HG03460 (cell line): ENCODE measurements at regions not wholly inside any gene's neighbourhood (a gene's known extent, or its start where the extent isn't known, plus 50 kb on each side); places are given as distances from the start of the nearest gene placed in this dataset.
"Not testable (repeated sequence)": the region's sequence is repeated elsewhere in the genome, so short reads cannot be mapped to it uniquely, and the experiment has no call there.

Experiments used
- ATAC-seq: cut with Tn5 transposase; IDR thresholded peaks from one replicate; pipeline ENCODE4 v1.9.1; 2021; ENCODE audit not compliant: unreplicated experiment

GRCh38 chr13:89136678-89137077 is 1465.5 kb downstream of the SLITRK5 start:
- no peak for ATAC-seq

DNA sequence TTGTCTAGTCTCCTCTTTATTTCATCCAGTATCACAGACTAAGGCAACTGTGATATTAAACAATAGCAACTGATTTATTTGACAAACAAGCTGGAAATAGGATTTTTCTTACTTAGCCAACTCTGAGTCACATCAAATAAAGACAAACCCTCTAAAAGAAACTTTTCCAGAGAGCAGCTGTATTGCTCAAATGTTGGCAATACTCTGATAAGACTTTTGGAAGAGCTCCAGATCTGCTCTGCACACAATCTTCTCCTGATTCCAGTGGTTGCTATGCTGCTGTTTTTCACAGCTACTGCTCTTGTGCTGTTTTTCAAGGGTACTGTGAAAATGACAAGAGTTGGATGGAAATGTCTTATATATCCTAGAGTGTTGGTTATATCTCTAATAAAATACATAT is 1479.2 kb downstream of the SLITRK5 start:
- no peak for ATAC-seq

- no peak for ATAC-seq
These were observed 1482.8 kb downstream of the SLITRK5 start for GRCh38 chr13:89153941-89154340.

- no peak for ATAC-seq
These were observed 1491.9 kb downstream of the SLITRK5 start for GRCh38 chr13:89163096-89163495.

DNA sequence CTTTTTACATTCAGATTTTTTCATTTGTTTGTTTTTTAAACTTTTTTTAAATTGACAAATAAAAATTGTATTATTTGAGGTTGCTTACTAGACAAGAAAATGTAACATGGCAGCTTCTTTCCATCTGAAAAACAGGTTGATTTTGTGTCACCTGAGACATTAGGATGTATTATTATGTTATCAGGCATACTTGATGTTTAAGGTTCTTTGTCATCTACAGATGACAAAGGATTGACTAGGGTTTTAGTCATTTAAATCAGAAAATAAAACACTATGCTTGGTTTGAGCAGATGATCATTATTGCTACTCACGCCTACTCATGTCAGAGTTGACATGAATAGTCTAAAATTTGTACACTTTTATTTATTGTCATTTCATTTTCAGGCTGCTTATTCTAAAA is 1494.5 kb downstream of the SLITRK5 start:
- no peak for ATAC-seq

DNA sequence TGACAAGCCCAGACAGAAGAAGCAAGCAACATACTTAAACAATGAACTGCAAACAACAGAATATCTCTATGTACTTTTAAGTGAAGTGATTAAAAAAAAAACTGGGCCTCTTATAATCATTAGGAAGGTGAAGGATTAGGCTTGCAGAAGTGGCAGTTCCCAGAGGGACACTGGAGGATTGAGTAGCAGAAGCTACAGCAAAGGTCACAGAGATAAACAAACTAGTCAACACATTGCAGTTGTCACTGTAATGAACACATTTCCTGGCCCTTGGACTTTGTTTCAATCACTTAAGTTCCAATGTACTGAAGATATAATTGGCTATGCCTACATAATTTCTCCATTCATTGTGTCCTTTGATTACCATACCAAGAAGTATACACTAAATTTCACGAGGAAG is 1498.8 kb downstream of the SLITRK5 start:
- no peak for ATAC-seq

GRCh38 chr13:89181041-89181440 is 1509.9 kb downstream of the SLITRK5 start:
- no peak for ATAC-seq

GRCh38 chr13:89199138-89199537 is 1528.0 kb downstream of the SLITRK5 start:
- no peak for ATAC-seq

DNA sequence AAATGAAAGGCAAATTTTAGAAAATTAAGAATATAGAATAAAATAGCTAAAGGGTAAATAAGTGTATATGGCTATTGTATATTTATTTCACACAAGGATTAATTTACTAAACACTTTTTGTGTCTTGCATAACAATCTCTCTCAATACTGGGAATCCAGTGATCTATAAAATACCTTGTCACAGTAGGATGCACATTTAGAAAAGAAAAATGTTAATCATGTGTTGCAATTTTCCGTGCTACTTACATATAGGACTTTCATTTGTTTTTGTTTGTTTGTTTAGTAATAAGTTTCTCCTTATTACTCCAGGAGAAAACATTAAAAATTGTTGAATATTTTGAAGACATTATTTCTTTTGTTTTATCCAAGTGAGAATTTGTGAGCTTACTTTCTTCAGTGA is 1533.3 kb downstream of the SLITRK5 start:
- no peak for ATAC-seq

- no peak for ATAC-seq
These were observed 1534.8 kb downstream of the SLITRK5 start for GRCh38 chr13:89205856-89206520.

- no peak for ATAC-seq
These were observed 1541.0 kb downstream of the SLITRK5 start for GRCh38 chr13:89212186-89212585.

- no peak for ATAC-seq
These were observed 1543.0 kb downstream of the SLITRK5 start for GRCh38 chr13:89214185-89214584.

GRCh38 chr13:89215319-89215718 is 1544.1 kb downstream of the SLITRK5 start:
- ATAC-seq: not testable (repeated sequence)

DNA sequence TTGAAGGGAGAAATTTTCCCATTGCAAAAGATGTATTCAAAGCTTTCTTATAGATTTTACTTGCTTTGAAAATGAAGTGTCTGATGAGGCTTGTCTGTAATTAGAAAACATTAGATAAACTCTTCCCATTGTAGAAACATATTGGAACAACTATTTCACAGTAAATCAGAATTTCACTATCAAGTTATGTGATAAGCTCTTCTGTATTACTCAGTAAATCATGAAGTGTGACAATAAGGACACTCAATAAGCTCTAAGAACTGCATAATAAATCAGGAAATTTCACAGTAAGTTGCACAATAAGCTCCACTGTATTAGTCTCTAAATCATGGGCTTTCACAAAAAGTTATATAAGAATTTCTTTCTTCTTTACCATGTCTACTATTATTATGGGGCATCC is 1546.6 kb downstream of the SLITRK5 start:
- ATAC-seq: no peak

DNA sequence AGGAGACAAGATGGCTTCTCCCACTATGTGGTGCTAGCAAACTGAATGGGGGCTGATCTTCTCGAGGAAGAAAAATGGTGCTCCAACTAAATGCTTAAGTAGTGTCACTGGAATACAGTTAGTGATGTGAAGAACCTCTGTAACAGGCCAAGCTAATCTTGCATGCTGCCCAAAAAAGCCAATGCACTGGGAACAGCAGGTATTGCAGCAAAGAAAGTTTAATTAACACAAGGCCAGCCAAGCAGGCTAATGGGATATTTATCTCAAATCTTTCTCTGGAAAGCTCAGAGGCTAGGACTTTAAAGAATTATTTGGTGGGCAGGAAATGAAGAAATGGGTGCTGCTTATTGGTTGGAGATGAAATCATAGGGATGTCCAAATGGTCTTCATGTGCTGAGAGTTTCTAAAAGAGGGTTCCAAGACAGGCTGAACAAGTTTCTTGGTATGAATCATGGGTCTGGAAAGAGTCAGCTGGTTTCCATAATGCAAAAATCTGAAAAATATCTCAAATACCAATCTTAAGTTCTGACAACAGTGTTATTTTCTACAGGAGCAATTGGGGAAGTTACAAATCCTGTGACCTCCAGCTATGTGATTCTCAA is 1550.5 kb downstream of the SLITRK5 start:
- ATAC-seq: no peak

GRCh38 chr13:89227356-89227755 is 1556.2 kb downstream of the SLITRK5 start:
- no peak for ATAC-seq

GRCh38 chr13:89238496-89238895 is 1567.3 kb downstream of the SLITRK5 start:
- no peak for ATAC-seq

DNA sequence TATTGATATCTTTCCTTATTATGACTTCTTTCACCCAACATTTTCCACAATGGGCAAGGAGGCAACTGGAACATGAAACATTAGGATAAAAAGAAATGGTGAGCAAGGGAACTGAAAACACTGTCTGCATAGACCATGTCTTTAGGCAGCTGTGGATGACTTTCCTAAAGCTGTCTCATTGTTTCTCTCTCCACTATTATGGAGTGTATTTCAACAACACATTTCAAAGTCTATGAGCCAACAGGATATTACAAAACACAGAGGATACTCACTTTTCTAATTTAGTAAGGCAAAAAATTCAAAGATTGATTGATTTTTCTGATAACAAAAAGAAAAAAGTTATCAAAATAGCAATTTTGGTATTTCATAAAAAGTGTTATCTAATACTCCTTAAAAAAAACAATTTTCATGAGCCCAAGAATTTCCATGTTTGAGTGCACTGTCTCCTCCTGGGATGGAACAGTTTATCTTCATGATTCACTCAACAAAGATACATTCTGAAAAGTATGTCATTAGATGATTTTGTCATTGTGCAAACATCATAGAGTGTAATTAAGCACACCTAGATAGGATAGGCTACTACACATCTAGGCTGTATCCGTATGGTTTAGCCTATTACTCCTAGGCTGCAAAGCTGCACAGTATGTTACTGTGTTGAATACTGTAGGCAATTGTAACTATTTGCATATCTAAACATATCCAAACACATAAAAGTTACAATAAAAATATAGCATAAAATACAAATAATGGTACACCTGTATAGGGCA is 1568.4 kb downstream of the SLITRK5 start:
- no peak for ATAC-seq

DNA sequence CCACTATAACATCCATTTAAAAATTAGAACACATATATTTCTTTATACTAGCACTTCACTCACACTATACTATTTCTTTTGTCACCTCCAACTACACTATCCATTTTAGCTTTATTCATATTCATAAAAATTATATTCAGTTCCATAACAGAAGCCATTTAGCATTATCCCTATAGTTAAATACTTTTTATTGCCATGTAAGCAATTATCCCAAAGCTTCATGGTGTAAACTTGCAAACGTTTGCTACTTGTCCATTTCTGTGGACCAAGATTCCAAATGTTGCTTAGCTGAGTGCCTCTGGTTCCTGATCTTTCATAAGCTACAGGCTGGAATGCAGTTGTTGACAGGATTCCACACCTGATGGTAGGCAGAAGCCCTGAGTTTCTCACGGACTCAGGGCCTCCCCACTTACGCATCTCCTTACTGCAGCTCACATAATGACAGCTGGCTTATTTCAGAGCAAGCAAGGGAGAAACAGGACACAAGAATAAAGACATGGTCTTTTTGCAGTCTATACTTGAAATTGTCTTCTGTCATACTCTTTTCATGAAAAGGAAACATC is 1584.8 kb downstream of the SLITRK5 start:
- no peak for ATAC-seq

- no peak for ATAC-seq
These were observed 1596.6 kb downstream of the SLITRK5 start for GRCh38 chr13:89267734-89268133.

DNA sequence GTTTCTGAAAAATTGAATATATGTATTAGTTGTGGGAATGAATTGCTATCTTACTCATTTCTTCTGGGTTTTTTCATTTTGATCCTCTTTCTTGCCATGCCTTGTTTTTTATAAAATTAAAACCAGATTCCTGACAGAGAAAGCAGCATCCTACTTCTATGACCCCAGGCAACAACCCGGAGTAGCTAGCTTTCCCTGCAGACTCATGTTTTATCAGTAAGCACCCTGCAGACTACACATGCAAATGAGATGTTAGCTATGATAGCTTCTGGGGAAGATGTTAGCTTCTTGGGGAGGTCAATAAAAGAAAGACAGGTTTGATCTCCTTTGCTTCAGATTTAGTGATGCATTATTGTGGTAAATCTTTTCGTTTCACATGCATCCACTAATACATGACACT is 1598.6 kb downstream of the SLITRK5 start:
- ATAC-seq: no peak

- no peak for ATAC-seq
These were observed 1599.6 kb downstream of the SLITRK5 start for GRCh38 chr13:89270736-89271135.
